HG02623 (cell line): ENCODE measurements at regions not wholly inside any gene's neighbourhood (a gene's known extent, or its start where the extent isn't known, plus 50 kb on each side); places are given as distances from the start of the nearest gene placed in this dataset.
"Not testable (repeated sequence)": the region's sequence is repeated elsewhere in the genome, so short reads cannot be mapped to it uniquely, and the experiment has no call there.

Experiments
- ATAC-seq: cut with Tn5 transposase; IDR thresholded peaks from one replicate; pipeline ENCODE4 v1.9.1; 2021; ENCODE audit warnings: moderate library complexity; ENCODE audit not compliant: unreplicated experiment

- ATAC-seq, result no peak
Measured at GRCh38 chr13:81138353-81138980, 797.5 kb upstream of the SPRY2 start.

DNA sequence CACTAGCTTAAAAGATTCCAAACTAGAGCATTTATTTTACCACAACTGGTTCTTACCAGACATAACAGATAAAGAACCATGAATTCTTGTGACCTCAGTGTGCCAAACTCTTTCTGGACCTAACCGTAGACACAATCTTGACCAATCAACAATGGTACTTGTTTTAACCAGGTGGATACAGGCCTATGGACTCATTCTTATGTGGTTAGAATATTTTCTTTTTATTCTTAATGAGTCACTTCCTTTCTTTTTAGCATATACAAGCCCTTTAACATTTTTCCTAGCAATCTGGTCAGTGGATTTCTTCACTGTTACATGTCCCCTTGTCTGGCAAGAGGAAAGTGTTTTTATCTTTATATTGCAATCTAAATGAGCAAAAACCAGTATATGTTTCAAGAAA lies 792.1 kb upstream of the SPRY2 start:
- ATAC-seq, result no peak

- ATAC-seq, result no peak
Measured at GRCh38 chr13:81117416-81117815, 776.5 kb upstream of the SPRY2 start.

GRCh38 chr13:81116461-81117282 lies 775.7 kb upstream of the SPRY2 start:
- no peak for ATAC-seq

GRCh38 chr13:81109026-81109425 lies 768.1 kb upstream of the SPRY2 start:
- ATAC-seq, result no peak

GRCh38 chr13:81106348-81106747 lies 765.4 kb upstream of the SPRY2 start:
- ATAC-seq, result no peak

DNA sequence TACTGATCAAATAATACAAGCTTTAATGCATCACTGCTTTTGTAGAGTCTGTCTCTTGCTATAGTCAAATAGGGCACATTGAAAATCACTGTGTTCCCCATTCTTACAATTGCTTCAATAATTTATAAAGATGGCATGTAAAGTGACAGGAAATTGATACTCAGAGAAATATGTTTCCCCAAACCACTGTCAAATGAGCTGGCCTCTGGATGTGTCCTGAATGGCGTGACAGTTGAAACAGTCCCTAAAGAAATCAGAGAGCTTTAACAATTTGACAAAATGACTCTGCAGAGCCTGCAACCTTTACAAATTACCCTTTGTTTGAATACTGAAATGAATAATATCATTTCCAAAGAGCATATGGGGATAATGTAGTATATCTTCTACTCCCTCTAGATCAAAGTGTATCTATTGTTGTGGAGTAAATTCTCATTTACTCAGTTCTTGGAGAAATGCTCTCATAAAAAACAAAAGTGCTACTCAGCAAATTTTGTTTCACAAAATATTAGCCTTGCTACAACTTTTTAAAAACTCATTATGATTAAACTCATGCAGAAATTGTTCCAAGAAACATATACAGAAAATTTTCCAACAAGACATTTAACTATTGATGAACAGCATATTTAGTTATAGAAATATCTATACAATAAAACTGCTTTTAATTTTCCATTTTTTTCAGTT lies 763.2 kb upstream of the SPRY2 start:
- no peak for ATAC-seq

DNA sequence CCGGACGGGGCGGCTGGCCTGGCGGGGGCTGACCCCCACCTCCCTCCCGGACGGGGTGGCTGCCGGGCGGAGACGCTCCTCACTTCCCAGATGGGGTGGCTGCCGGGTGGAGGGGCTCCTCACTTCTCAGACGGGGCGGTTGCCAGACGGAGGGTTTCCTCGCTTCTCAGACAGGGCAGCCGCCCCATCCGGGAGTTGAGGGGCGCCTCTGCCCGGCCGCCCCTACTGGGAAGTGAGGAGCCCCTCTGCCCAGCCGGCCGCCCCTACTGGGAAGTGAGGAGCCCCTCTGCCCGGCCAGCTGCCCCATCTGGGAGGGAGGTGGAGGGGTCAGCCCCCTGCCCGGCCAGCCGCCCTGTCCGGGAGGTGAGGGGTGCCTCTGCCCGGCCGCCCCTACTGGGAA lies 761.1 kb upstream of the SPRY2 start:
- ATAC-seq, result not testable (repeated sequence)

- ATAC-seq, result no peak
Measured at GRCh38 chr13:81089371-81090157, 748.6 kb upstream of the SPRY2 start.

DNA sequence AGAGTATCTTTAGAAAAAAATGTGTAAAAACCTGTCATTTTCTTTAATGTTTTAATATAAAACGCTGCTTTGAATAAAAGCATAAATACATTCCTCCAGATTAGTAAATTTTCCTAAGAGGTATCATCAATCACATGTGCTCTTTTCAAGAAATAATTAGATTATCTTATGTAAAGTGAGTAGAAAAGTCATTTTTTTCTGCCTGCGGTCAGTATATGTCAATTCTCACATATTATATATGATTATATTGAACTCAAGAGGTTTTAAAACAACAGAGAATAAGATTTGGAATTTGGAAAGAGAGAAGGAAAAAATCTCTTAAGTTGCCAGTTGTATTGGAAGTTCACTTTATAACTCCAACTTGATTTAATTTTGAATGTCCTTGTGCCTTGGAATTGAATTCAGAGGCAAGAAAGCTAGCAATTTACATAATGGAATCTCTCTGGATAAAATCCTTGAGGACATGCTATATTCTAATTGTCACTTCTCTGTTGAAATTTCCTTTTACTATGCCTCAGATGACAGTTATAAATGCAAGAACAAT lies 740.1 kb upstream of the SPRY2 start:
- ATAC-seq, result no peak

DNA sequence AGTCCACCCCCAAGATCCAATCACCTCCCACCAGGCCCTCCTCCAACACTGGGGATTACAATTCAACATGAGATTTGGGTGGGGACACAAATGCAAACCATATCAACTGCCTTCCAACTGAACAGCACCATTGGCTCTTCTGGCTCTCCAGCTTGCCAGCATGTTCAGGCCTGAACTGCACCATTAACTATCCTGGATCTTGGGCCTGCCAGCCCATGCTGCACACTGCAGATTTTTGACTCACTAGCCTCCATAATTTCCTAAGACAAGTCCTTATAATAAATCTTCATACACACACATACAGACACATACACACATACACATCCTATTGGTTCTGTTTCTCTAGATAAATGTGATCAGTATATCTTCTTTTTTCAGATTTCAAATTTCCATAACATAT lies 737.1 kb upstream of the SPRY2 start:
- ATAC-seq, result no peak

GRCh38 chr13:81069822-81070221 lies 728.9 kb upstream of the SPRY2 start:
- not testable (repeated sequence) for ATAC-seq

DNA sequence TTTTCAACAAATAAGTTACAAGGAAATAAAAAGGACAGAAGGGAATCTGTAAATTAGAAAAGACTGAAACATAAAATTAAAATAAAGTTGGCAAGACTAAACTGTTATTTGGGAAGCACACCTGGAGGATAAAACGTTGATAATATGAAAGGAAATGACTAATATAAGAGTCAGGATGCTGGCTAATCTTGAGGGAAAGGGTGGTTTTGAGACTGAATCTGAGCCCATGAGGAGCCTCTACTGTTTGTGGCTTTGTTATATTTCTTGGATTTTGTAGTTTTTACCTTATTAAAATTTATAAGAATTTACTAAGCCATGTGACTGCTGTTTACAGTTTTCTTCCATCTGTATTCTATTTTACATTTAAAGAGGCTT lies 718.0 kb upstream of the SPRY2 start:
- no peak for ATAC-seq

DNA sequence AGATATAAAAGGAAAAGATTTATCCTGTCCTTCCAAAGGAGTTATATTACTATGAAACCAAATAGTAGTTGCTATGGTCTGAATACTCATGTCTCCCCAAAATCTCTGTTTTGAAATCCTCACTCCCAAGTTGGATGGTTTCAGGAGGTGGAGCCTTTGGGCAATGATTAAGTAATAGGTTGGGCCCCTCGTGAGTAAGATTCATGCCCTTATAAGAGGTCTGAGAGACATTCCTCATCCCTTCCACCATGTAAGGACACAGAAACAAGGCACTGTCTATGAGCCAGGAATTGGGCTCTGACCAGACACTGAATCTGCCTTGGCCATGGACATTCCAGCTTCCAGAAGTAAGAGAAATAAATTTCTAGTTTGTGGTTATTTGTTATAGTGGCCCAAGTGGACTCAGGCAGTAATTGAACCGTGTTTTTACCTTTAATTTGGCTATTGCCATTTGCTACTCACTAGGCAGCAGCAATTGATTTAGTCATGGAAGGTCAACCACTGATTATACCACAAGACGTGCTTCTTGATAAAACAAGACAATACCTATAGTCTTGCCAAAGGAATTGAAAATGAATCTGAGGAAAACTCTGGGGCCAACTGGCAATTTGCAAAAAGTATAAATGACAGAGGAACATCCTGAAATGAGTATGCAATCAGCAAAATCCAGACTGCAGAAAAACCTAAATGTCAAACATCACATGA lies 717.4 kb upstream of the SPRY2 start:
- ATAC-seq, result no peak

DNA sequence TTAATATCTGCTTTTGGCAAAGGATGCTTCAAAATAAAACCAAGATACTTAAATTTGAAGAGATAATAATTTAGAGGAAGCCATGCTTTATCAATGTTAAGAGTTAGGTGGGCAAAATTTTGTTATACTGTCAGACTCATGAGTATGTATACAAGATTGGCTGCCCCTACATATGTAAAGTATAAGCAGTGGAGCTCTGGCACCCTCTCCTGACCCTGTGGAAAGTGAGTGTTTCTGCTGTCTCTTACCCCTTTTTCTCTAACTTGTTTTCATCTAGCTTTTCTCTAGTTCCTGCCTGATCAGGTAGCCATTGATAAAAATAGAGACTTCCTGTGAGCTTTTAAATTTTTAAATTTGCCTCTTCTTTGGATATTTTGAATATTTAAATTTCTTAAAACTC lies 710.9 kb upstream of the SPRY2 start:
- no peak for ATAC-seq

GRCh38 chr13:81048026-81048461 lies 707.1 kb upstream of the SPRY2 start:
- no peak for ATAC-seq

DNA sequence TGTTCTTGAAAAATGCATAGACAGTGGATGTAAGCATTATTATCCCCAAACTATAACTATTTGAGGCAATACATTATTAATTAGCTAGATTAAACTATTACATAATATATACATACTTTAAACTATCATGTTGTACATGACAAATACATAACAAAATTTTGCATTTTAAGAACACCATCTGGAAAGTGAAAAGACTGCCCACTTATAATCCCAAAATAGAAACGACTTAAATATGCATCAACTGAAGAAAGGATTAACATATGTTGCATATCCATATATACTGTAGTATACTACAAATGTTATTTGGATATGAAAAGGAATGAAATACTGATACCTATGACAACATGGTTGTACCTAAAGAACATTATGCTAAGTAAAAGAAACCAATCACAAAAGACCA lies 700.8 kb upstream of the SPRY2 start:
- no peak for ATAC-seq

DNA sequence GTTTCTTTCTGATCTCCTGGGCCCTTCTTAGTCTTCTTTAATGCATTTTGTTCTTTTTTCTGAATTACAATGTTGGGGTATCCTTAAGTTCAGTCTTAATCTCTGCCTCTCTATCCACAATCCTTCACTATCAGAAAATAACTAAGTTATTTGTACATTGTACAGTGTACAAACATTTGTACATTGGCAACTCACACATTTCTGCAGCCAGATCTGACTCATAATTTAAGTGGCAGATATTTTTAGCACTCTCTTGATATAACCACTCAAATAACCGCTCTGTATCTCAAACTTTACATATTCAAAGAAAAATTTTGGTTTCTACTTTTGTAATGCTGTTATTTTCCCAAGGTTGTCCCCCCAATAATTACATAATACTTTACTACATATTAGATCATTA lies 691.1 kb upstream of the SPRY2 start:
- no peak for ATAC-seq

GRCh38 chr13:81025091-81025490 lies 684.2 kb upstream of the SPRY2 start:
- no peak for ATAC-seq

DNA sequence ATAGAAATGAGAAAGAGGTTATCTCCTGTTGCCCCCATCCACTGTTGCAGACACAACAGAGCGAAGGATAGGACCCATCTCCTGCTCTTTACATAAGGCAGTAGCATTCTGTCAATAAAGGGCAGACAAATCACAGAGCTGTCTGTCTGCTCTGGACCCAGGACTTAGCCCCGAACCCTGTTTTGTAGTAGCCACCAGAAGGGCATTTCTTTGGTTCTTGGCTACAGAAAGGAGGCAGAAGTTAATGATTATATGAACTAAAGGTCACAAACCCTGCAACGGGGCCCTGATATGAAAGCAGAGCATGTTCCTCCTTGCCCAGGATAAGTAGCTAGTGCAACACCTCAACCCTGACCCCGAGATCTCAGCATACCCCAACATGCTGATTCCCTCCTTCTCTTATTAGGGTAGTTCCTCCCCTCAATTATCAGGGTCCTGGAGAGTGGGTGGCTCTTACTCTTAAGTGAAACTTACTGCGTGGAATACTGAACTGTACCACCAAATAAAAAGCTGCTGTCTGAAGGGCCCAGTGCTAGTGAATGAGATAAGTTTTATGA lies 680.4 kb upstream of the SPRY2 start:
- no peak for ATAC-seq
